ENCODE measurements at regions not wholly inside any gene's neighbourhood (a gene's known extent, or its start where the extent isn't known, plus 50 kb on each side); places are given as distances from the start of the nearest gene placed in this dataset.

- no peak overlapping the region for H3K27ac ChIP-seq (ENCODE audit: low read length)
- no peak overlapping the region for H3K4me3 ChIP-seq (ENCODE audit: low read length)
- H4K20me1 ChIP-seq (ENCODE audit: insufficient read depth, low read length), result no peaks in the 10 kb centered on the region
- TF ChIP-seq EZH2phosphoT487 (IDR thresholded peaks at IDR 0.05; ENCODE audit: low read depth) (no peak), CTCF (IDR thresholded peaks at IDR 0.05; ENCODE audit: low read depth, low read length) (no peak)
- H3K27me3 ChIP-seq (ENCODE audit: low read depth, low read length), result no peaks in the 10 kb centered on the region
- H3K36me3 ChIP-seq (replicated peaks; ENCODE audit: low read depth, low read length), result no peaks in the 10 kb centered on the region
- H3K4me1 ChIP-seq (ENCODE audit: low read length), result no peaks in the 10 kb centered on the region
- H2AFZ ChIP-seq (ENCODE audit: low read depth, low read length), result no peak overlapping the region
- H3K9ac ChIP-seq (ENCODE audit: low read length), result no peak overlapping the region
- no peak overlapping the region for H3K4me2 ChIP-seq (ENCODE audit: low read length)
- no peaks in the 10 kb centered on the region for H3K79me2 ChIP-seq (ENCODE audit: low read length)
- 0 out of 2 replicates have a peak, but pooled peaks cover 3% of the 10 kb centered on the region for H3K9me3 ChIP-seq (ENCODE audit: insufficient read depth, low read length)
Measured at GRCh38 chr5:33174383-33174782, 266.4 kb upstream of the TARS1 start.

- Histone ChIP-seq H3K9me3 (ENCODE audit: insufficient read depth, low read length) (no peaks in the 10 kb centered on the region), H3K79me2 (ENCODE audit: low read length) (no peaks in the 10 kb centered on the region), H3K27ac (ENCODE audit: low read length) (no peak overlapping the region), H3K4me1 (ENCODE audit: low read length) (no peaks in the 10 kb centered on the region), H3K4me3 (ENCODE audit: low read length) (no peak overlapping the region), H3K36me3 (replicated peaks; ENCODE audit: low read depth, low read length) (no peaks in the 10 kb centered on the region), H3K4me2 (ENCODE audit: low read length) (no peak overlapping the region), H3K27me3 (ENCODE audit: low read depth, low read length) (no peaks in the 10 kb centered on the region), H2AFZ (ENCODE audit: low read depth, low read length) (no peak overlapping the region), H3K9ac (ENCODE audit: low read length) (no peak overlapping the region), H4K20me1 (ENCODE audit: insufficient read depth, low read length) (no peaks in the 10 kb centered on the region)
- TF ChIP-seq EZH2phosphoT487 (IDR thresholded peaks at IDR 0.05; ENCODE audit: low read depth), result no peak
- no peak for TF ChIP-seq CTCF (IDR thresholded peaks at IDR 0.05; ENCODE audit: low read depth, low read length)
Measured at GRCh38 chr5:33179301-33179700, 261.5 kb upstream of the TARS1 start.

- Histone ChIP-seq H2AFZ (ENCODE audit: low read depth, low read length) (no peak overlapping the region), H3K9me3 (ENCODE audit: insufficient read depth, low read length) (no peaks in the 10 kb centered on the region), H3K36me3 (replicated peaks; ENCODE audit: low read depth, low read length) (no peaks in the 10 kb centered on the region), H3K4me1 (ENCODE audit: low read length) (no peaks in the 10 kb centered on the region), H3K4me2 (ENCODE audit: low read length) (no peak overlapping the region), H3K27me3 (ENCODE audit: low read depth, low read length) (no peaks in the 10 kb centered on the region), H3K27ac (ENCODE audit: low read length) (no peak overlapping the region), H3K4me3 (ENCODE audit: low read length) (no peak overlapping the region), H3K79me2 (ENCODE audit: low read length) (no peaks in the 10 kb centered on the region), H3K9ac (ENCODE audit: low read length) (no peak overlapping the region), H4K20me1 (ENCODE audit: insufficient read depth, low read length) (no peaks in the 10 kb centered on the region)
- no peak for TF ChIP-seq EZH2phosphoT487 (IDR thresholded peaks at IDR 0.05; ENCODE audit: low read depth)
- TF ChIP-seq CTCF (IDR thresholded peaks at IDR 0.05; ENCODE audit: low read depth, low read length), result 0 out of 2 replicates have a peak, but pooled peaks have one; percentile 8
Measured at GRCh38 chr5:33180900-33181299, 259.9 kb upstream of the TARS1 start.

- H3K4me2 ChIP-seq (ENCODE audit: low read length), result no peak overlapping the region
- H3K79me2 ChIP-seq (ENCODE audit: low read length), result no peaks in the 10 kb centered on the region
- H3K36me3 ChIP-seq (replicated peaks; ENCODE audit: low read depth, low read length), result no peaks in the 10 kb centered on the region
- no peaks in the 10 kb centered on the region for H3K4me1 ChIP-seq (ENCODE audit: low read length)
- TF ChIP-seq EZH2phosphoT487 (IDR thresholded peaks at IDR 0.05; ENCODE audit: low read depth), result no peak
- no peak for TF ChIP-seq CTCF (IDR thresholded peaks at IDR 0.05; ENCODE audit: low read depth, low read length)
- H3K9me3 ChIP-seq (ENCODE audit: insufficient read depth, low read length), result no peaks in the 10 kb centered on the region
- H3K9ac ChIP-seq (ENCODE audit: low read length), result no peak overlapping the region
- H3K27ac ChIP-seq (ENCODE audit: low read length), result no peak overlapping the region
- no peaks in the 10 kb centered on the region for H3K27me3 ChIP-seq (ENCODE audit: low read depth, low read length)
- H3K4me3 ChIP-seq (ENCODE audit: low read length), result no peak overlapping the region
- no peak overlapping the region for H2AFZ ChIP-seq (ENCODE audit: low read depth, low read length)
- no peaks in the 10 kb centered on the region for H4K20me1 ChIP-seq (ENCODE audit: insufficient read depth, low read length)
Measured at GRCh38 chr5:33182986-33183385, 257.8 kb upstream of the TARS1 start.
